BE2C (cell line): ENCODE measurements at regions not wholly inside any gene's neighbourhood (a gene's known extent, or its start where the extent isn't known, plus 50 kb on each side); places are given as distances from the start of the nearest gene placed in this dataset.

Experiments used
- DNase-seq: peaks from one replicate; pipeline ENCODE4 v3.0.0-alpha.2; 2020
- H3K27me3 ChIP-seq: fragments of 250-450 bp; sonication (Bioruptor Pico); 2 replicates; pipeline ENCODE4 v1.5.1; 2020; ENCODE audit warnings: mild to moderate bottlenecking
- H3K36me3 ChIP-seq: fragments of 250-450 bp; sonication (Bioruptor Pico); 2 replicates; pipeline ENCODE4 v1.5.1; 2020; ENCODE audit warnings: mild to moderate bottlenecking
- H3K4me1 ChIP-seq: fragments of 250-450 bp; sonication (Bioruptor Pico); 2 replicates; pipeline ENCODE4 v1.5.1; 2020
- H3K4me3 ChIP-seq: 2 replicates; pipeline ENCODE4 v1.5.1; 2011; ENCODE audit warnings: low read depth, low read length
- H3K9me3 ChIP-seq: fragments of 250-450 bp; sonication (Bioruptor Pico); 2 replicates; pipeline ENCODE4 v1.5.1; 2020
- CTCF ChIP-seq: IDR thresholded peaks from 2 replicates; pipeline ENCODE4 v1.5.1; 2012; ENCODE audit warnings: mild to moderate bottlenecking, low read depth, low read length

DNA sequence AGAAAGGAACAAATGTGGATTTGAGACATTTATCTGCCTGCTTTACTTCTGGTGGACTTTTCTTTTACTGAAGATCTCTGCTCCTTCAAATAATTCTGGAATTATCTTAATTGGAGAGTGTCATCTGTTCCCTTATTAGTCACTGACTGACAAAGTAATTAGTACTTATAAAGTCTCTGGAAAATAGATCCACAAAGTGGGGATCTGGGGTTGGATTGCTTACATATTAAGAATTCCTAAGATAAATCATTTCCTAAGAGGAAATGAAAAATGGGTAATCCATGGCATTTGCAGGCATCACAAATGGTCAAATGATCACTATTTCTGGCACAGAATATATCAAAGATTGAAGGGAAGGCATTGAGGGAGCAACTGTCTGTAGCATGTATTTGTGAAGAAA lies 137.4 kb upstream of the SLITRK5 start:
- Histone ChIP-seq H3K36me3 (no peaks in the 10 kb centered on the region), H3K4me3 (no peak overlapping the region), H3K9me3 (no peaks in the 10 kb centered on the region), H3K4me1 (no peaks in the 10 kb centered on the region), H3K27me3 (no peaks in the 10 kb centered on the region)
- TF ChIP-seq CTCF: no peak
- DNase-seq: no peak

- H3K36me3 ChIP-seq: no peaks in the 10 kb centered on the region
- no peaks in the 10 kb centered on the region for H3K4me1 ChIP-seq
- H3K4me3 ChIP-seq: no peak overlapping the region
- no peaks in the 10 kb centered on the region for H3K27me3 ChIP-seq
- TF ChIP-seq CTCF: no peak
- H3K9me3 ChIP-seq: no peaks in the 10 kb centered on the region
- DNase-seq: no peak
These were observed 135.3 kb upstream of the SLITRK5 start for GRCh38 chr13:87535911-87536310.

GRCh38 chr13:87536499-87536898 lies 134.7 kb upstream of the SLITRK5 start:
- Histone ChIP-seq H3K4me1 (no peaks in the 10 kb centered on the region), H3K9me3 (no peaks in the 10 kb centered on the region), H3K36me3 (no peaks in the 10 kb centered on the region), H3K27me3 (no peaks in the 10 kb centered on the region), H3K4me3 (no peak overlapping the region)
- no peak for DNase-seq
- TF ChIP-seq CTCF: no peak

DNA sequence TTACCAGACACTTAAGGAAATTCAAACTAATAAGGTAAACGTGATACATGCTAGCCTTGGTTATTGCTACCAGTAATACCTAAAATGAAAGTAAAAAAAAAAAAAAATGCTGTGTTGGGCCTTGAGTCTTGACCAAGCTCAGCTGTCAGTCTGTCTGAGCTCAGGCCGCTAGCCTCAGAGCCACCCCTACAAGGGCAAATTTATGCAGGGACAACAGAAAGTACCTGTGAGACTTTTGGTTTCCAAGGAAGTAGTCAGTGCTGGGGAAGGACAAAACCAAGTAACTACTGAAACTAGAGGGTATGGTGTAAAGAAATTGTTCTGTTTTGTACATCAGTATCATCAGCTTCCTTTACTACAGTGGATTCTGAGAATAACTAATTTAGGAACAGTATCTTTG lies 134.3 kb upstream of the SLITRK5 start:
- Histone ChIP-seq H3K36me3 (no peaks in the 10 kb centered on the region), H3K4me1 (no peaks in the 10 kb centered on the region), H3K9me3 (no peaks in the 10 kb centered on the region), H3K4me3 (no peak overlapping the region), H3K27me3 (no peaks in the 10 kb centered on the region)
- no peak for TF ChIP-seq CTCF
- DNase-seq: no peak

DNA sequence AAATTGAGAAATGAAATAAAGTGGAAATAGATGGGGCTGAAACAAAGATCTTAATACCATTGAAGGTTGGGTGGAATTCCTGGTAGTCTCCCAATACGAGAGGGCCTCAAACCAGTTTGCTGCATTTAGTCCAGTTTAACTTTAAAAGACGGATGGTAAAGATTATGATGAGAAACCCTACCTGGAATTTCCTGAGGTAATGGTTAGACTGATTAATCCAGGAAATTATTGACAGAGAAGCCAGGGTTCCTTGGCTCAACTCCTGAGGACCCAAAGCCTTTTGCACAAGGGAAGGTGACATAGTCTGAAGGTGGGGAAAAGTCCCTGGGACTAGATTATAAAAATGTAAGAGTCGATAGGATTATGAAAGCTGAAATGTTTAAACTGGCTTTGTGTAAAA lies 133.2 kb upstream of the SLITRK5 start:
- TF ChIP-seq CTCF: no peak
- no peak for DNase-seq
- Histone ChIP-seq H3K27me3 (no peaks in the 10 kb centered on the region), H3K4me1 (no peaks in the 10 kb centered on the region), H3K36me3 (no peaks in the 10 kb centered on the region), H3K9me3 (no peaks in the 10 kb centered on the region), H3K4me3 (no peak overlapping the region)

DNA sequence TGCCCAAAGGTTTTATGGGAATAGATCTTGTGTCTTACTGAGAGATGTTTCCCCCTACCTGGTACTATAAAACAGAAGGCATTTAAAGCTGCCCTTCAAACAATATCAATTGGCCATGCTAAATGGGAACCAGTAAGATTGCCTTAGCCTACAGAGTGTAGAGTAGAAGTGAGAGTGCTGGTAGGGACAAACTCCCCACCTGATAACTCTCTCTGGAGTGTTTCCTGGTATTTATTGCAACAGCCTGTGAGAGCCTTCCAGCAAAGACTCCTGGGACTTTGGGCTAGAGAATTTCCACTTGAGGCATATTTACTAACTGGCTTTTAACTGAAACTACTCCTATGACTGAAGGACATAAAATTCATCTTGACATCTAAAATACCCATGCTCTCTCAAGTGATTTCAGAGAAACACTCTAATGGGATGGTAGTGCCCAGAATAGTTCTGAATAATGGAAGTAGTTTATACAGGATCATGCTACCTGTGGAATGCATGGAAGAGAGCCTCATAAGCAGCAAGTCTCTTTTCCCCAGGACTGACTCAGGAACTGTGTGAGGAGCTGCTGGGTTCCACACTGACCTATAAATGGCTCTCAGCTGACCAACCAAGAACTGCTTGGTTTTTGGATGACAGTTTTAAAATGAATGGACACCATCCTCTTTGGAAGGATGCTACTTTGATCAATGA lies 132.7 kb upstream of the SLITRK5 start:
- Histone ChIP-seq H3K36me3 (no peaks in the 10 kb centered on the region), H3K4me3 (no peak overlapping the region), H3K4me1 (no peaks in the 10 kb centered on the region), H3K27me3 (no peaks in the 10 kb centered on the region), H3K9me3 (no peaks in the 10 kb centered on the region)
- DNase-seq: no peak
- TF ChIP-seq CTCF: no peak
